ENCODE measurements at regions not wholly inside any gene's neighbourhood (a gene's known extent, or its start where the extent isn't known, plus 50 kb on each side); places are given as distances from the start of the nearest gene placed in this dataset.

- Histone ChIP-seq H3K27ac (ENCODE audit: control insufficient read depth, insufficient read depth, low read length) (no peak overlapping the region), H3K9me1 (ENCODE audit: control insufficient read depth, extremely low read depth, insufficient read depth, low read length) (no peaks in the 10 kb centered on the region), H3K4me1 (ENCODE audit: control insufficient read depth, extremely low read depth, insufficient read depth, low read length) (no peaks in the 10 kb centered on the region), H3K4me3 (ENCODE audit: control insufficient read depth in 2 of 3, extremely low read depth in 1 of 3, insufficient read depth in 2 of 3, low read depth in 1 of 3, low read length in 3 of 3) (no peak overlapping the region), H3K4me2 (ENCODE audit: control insufficient read depth, extremely low read depth, insufficient read depth, low read depth, low read length) (no peak overlapping the region), H3K9me3 (ENCODE audit: control insufficient read depth, low read depth, low read length) (no peaks in the 10 kb centered on the region), H3K27me3 (ENCODE audit: control insufficient read depth, extremely low read depth, insufficient read depth, low read length) (peaks cover 12% of the 10 kb centered on the region), H3K36me3 (ENCODE audit: control insufficient read depth in 2 of 2, extremely low read depth in 1 of 2, insufficient read depth in 2 of 2, low read length in 2 of 2) (no peaks in the 10 kb centered on the region), H4K20me1 (ENCODE audit: control insufficient read depth, extremely low read depth, insufficient read depth, low read length) (no peaks in the 10 kb centered on the region), H3K9ac (ENCODE audit: control insufficient read depth, extremely low read depth, insufficient read depth, low read length) (no peak overlapping the region), H2AFZ (ENCODE audit: control insufficient read depth, low read length) (no peak overlapping the region), H3K79me2 (ENCODE audit: control insufficient read depth, insufficient read depth, low read length) (no peaks in the 10 kb centered on the region)
- no peak for FAIRE-seq
- TF ChIP-seq EZH2 (IDR thresholded peaks at IDR 0.05; ENCODE audit: low read length) (no peak), CTCF (optimal IDR thresholded peaks at IDR 0.05 in 1 of 3, IDR thresholded peaks at IDR 0.05 in 1 of 3, conservative IDR thresholded peaks at IDR 0.05 in 1 of 3; ENCODE audit: extremely low read depth in 1 of 3, insufficient read depth in 2 of 3, low read length in 3 of 3) (no peak)
- DNase-seq (ENCODE audit: low read depth, low spot score) = no peak
- dilution Hi-C loops (cut with MboI; ENCODE audit: extremely low pct_ligation_motif_present, low sequenced_read_pairs) = no loop called here
Measured at GRCh38 chr5:57417971-57418370, 64.6 kb downstream of the ACTBL2 start.

- no peak overlapping the region for H3K4me2 ChIP-seq (ENCODE audit: control insufficient read depth, extremely low read depth, insufficient read depth, low read depth, low read length)
- H3K4me3 ChIP-seq (ENCODE audit: control insufficient read depth in 2 of 3, extremely low read depth in 1 of 3, insufficient read depth in 2 of 3, low read depth in 1 of 3, low read length in 3 of 3) = no peak overlapping the region
- H3K4me1 ChIP-seq (ENCODE audit: control insufficient read depth, extremely low read depth, insufficient read depth, low read length) = no peaks in the 10 kb centered on the region
- TF ChIP-seq CTCF (optimal IDR thresholded peaks at IDR 0.05 in 1 of 3, IDR thresholded peaks at IDR 0.05 in 1 of 3, conservative IDR thresholded peaks at IDR 0.05 in 1 of 3; ENCODE audit: extremely low read depth in 1 of 3, insufficient read depth in 2 of 3, low read length in 3 of 3) (no peak), EZH2 (IDR thresholded peaks at IDR 0.05; ENCODE audit: low read length) (no peak)
- FAIRE-seq (no peak), DNase-seq (ENCODE audit: low read depth, low spot score) (no peak)
- H3K9me3 ChIP-seq (ENCODE audit: control insufficient read depth, low read depth, low read length) = no peaks in the 10 kb centered on the region
- dilution Hi-C loops (cut with MboI; ENCODE audit: extremely low pct_ligation_motif_present, low sequenced_read_pairs) = no loop called here
- no peaks in the 10 kb centered on the region for H4K20me1 ChIP-seq (ENCODE audit: control insufficient read depth, extremely low read depth, insufficient read depth, low read length)
- no peaks in the 10 kb centered on the region for H3K36me3 ChIP-seq (ENCODE audit: control insufficient read depth in 2 of 2, extremely low read depth in 1 of 2, insufficient read depth in 2 of 2, low read length in 2 of 2)
- H3K27me3 ChIP-seq (ENCODE audit: control insufficient read depth, extremely low read depth, insufficient read depth, low read length) = peaks cover 12% of the 10 kb centered on the region
- H2AFZ ChIP-seq (ENCODE audit: control insufficient read depth, low read length) = no peak overlapping the region
- H3K9me1 ChIP-seq (ENCODE audit: control insufficient read depth, extremely low read depth, insufficient read depth, low read length) = no peaks in the 10 kb centered on the region
- no peak overlapping the region for H3K9ac ChIP-seq (ENCODE audit: control insufficient read depth, extremely low read depth, insufficient read depth, low read length)
- no peaks in the 10 kb centered on the region for H3K79me2 ChIP-seq (ENCODE audit: control insufficient read depth, insufficient read depth, low read length)
- no peak overlapping the region for H3K27ac ChIP-seq (ENCODE audit: control insufficient read depth, insufficient read depth, low read length)
Measured at GRCh38 chr5:57417320-57417719, 65.3 kb downstream of the ACTBL2 start.

All from keratinocyte (primary cell).